ENCODE measurements at regions not wholly inside any gene's neighbourhood (a gene's known extent, or its start where the extent isn't known, plus 50 kb on each side); places are given as distances from the start of the nearest gene placed in this dataset.

GRCh38 chr17:22462461-22462860, 770.1 kb downstream of the KCNJ18 start:
- ChIA-PET CTCF (no interaction called here), POLR2A (no interaction called here)
- H3K4me1 ChIP-seq: no peaks in the 10 kb centered on the region
- H3K9me3 ChIP-seq: no peaks in the 10 kb centered on the region
- intact Hi-C loops (cut with micrococcal nuclease; ENCODE audit: unreplicated experiment): no loop called here
- peaks cover 16% of the 10 kb centered on the region for H3K27me3 Mint-ChIP-seq (ENCODE audit: insufficient read depth, unreplicated experiment)
- H3K4me3 Mint-ChIP-seq (ENCODE audit: unreplicated experiment): no peak overlapping the region
- H3K27ac Mint-ChIP-seq (ENCODE audit: unreplicated experiment): no peak overlapping the region
- no peak overlapping the region for H3K4me3 ChIP-seq (ENCODE audit: low read depth, low read length)
- H3K4me1 Mint-ChIP-seq (ENCODE audit: low read depth, unreplicated experiment): no peaks in the 10 kb centered on the region
- no peaks in the 10 kb centered on the region for H3K9me3 Mint-ChIP-seq (ENCODE audit: unreplicated experiment)
- H3K36me3 ChIP-seq (ENCODE audit: control insufficient read depth, insufficient read depth, low read length): no peaks in the 10 kb centered on the region
- no peaks in the 10 kb centered on the region for H3K36me3 Mint-ChIP-seq (ENCODE audit: insufficient read depth, unreplicated experiment)
- no peaks in the 10 kb centered on the region for H3K27me3 ChIP-seq (replicated peaks; ENCODE audit: control insufficient read depth, insufficient read depth, low read length)
- DNase-seq: no peak
- no peak for TF ChIP-seq CTCF (IDR thresholded peaks at IDR 0.05; ENCODE audit: insufficient read depth in 1 of 2, low read depth in 1 of 2, low read length in 1 of 2, severe bottlenecking in 1 of 2, unreplicated experiment in 1 of 2)
- BruUV-seq (replicated peaks): no TSS peak

GRCh38 chr17:22463110-22463850, 771.0 kb downstream of the KCNJ18 start:
- no peaks in the 10 kb centered on the region for H3K36me3 ChIP-seq (ENCODE audit: control insufficient read depth, insufficient read depth, low read length)
- TF ChIP-seq CTCF (IDR thresholded peaks at IDR 0.05; ENCODE audit: insufficient read depth in 1 of 2, low read depth in 1 of 2, low read length in 1 of 2, severe bottlenecking in 1 of 2, unreplicated experiment in 1 of 2): no peak
- no peaks in the 10 kb centered on the region for H3K27me3 ChIP-seq (replicated peaks; ENCODE audit: control insufficient read depth, insufficient read depth, low read length)
- no TSS peak for BruUV-seq (replicated peaks)
- Mint-ChIP-seq H3K27me3 (ENCODE audit: insufficient read depth, unreplicated experiment) (peaks cover 16% of the 10 kb centered on the region), H3K9me3 (ENCODE audit: unreplicated experiment) (no peaks in the 10 kb centered on the region), H3K36me3 (ENCODE audit: insufficient read depth, unreplicated experiment) (no peaks in the 10 kb centered on the region), H3K4me1 (ENCODE audit: low read depth, unreplicated experiment) (no peaks in the 10 kb centered on the region), H3K4me3 (ENCODE audit: unreplicated experiment) (no peak overlapping the region), H3K27ac (ENCODE audit: unreplicated experiment) (no peak overlapping the region)
- ChIA-PET CTCF (no interaction called here), POLR2A (no interaction called here)
- H3K9me3 ChIP-seq: no peaks in the 10 kb centered on the region
- H3K4me3 ChIP-seq (ENCODE audit: low read depth, low read length): no peak overlapping the region
- intact Hi-C loops (cut with micrococcal nuclease; ENCODE audit: unreplicated experiment): no loop called here
- no peak for DNase-seq
- no peaks in the 10 kb centered on the region for H3K4me1 ChIP-seq

- Histone ChIP-seq H3K4me3 (ENCODE audit: low read depth, low read length) (no peak overlapping the region), H3K9me3 (no peaks in the 10 kb centered on the region), H3K36me3 (ENCODE audit: control insufficient read depth, insufficient read depth, low read length) (no peaks in the 10 kb centered on the region), H3K4me1 (no peaks in the 10 kb centered on the region), H3K27me3 (replicated peaks; ENCODE audit: control insufficient read depth, insufficient read depth, low read length) (no peaks in the 10 kb centered on the region)
- no peaks in the 10 kb centered on the region for H3K4me1 Mint-ChIP-seq (ENCODE audit: low read depth, unreplicated experiment)
- TF ChIP-seq CTCF (IDR thresholded peaks at IDR 0.05; ENCODE audit: insufficient read depth in 1 of 2, low read depth in 1 of 2, low read length in 1 of 2, severe bottlenecking in 1 of 2, unreplicated experiment in 1 of 2): no peak
- no peak overlapping the region for H3K27ac Mint-ChIP-seq (ENCODE audit: unreplicated experiment)
- CTCF ChIA-PET: no interaction called here
- H3K27me3 Mint-ChIP-seq (ENCODE audit: insufficient read depth, unreplicated experiment): peaks cover 17% of the 10 kb centered on the region
- no TSS peak for BruUV-seq (replicated peaks)
- H3K4me3 Mint-ChIP-seq (ENCODE audit: unreplicated experiment): no peak overlapping the region
- H3K9me3 Mint-ChIP-seq (ENCODE audit: unreplicated experiment): no peaks in the 10 kb centered on the region
- no peak for DNase-seq
- H3K36me3 Mint-ChIP-seq (ENCODE audit: insufficient read depth, unreplicated experiment): no peaks in the 10 kb centered on the region
- intact Hi-C loops (cut with micrococcal nuclease; ENCODE audit: unreplicated experiment): no loop called here
- POLR2A ChIA-PET: no interaction called here
These were observed 771.7 kb downstream of the KCNJ18 start for GRCh38 chr17:22464041-22464440.
